H1 (cell line): ENCODE measurements at regions not wholly inside any gene's neighbourhood (a gene's known extent, or its start where the extent isn't known, plus 50 kb on each side); places are given as distances from the start of the nearest gene placed in this dataset.
"Not testable (repeated sequence)": the region's sequence is repeated elsewhere in the genome, so short reads cannot be mapped to it uniquely, and the experiment has no call there.

Source experiments
- CTCF ChIA-PET: fragments of 300-600 bp; sonication (Branson Sonifier 250); formaldehyde crosslinking; loops from one replicate; lab custom pipeline; 2021; ENCODE audit not compliant: partially characterized antibody; lab: Charles Lee
- POLR2A ChIA-PET: fragments of 300-600 bp; sonication (Branson Sonifier 250); formaldehyde crosslinking; loops from one replicate; lab custom pipeline; 2021; ENCODE audit warnings: inconsistent platforms; ENCODE audit not compliant: partially characterized antibody; lab: Charles Lee
- DNase-seq, 2 experiments: peaks; one replicate each; pipeline versions ENCODE4 v3.0.0 to v3.0.0-alpha.2; 2010 to 2022; ENCODE audit warnings: low spot score in 2 of 2, low read depth in 1 of 2, mixed read lengths in 1 of 2
- FAIRE-seq: peaks from 2 replicates; lab custom pipeline; 2011; peaks lifted over from hg19 to GRCh38; lab: Jason Lieb, UNC
- H2AFZ ChIP-seq: 2 replicates; pipeline ENCODE4 v1.8.1; 2012; ENCODE audit warnings: low read length, inconsistent platforms
- H2AK5ac ChIP-seq: 2 replicates; pipeline ENCODE4 v1.6.1; 2013; ENCODE audit warnings: low read depth, low read length
- H2BK120ac ChIP-seq: replicated peaks from 2 replicates; pipeline ENCODE3; 2013; ENCODE audit warnings: low read depth, low read length, inconsistent platforms
- H2BK12ac ChIP-seq: 2 replicates; pipeline ENCODE4 v1.6.1; 2013; ENCODE audit warnings: low read depth, low read length
- H2BK15ac ChIP-seq: 2 replicates; pipeline ENCODE4 v1.6.1; 2013; ENCODE audit warnings: low read length
- H2BK20ac ChIP-seq: 2 replicates; pipeline ENCODE4 v1.6.1; 2013; ENCODE audit warnings: low read length
- H2BK5ac ChIP-seq: 2 replicates; pipeline ENCODE4 v1.6.1; 2013; ENCODE audit warnings: low read depth, low read length
- H3K14ac ChIP-seq: 2 replicates; pipeline ENCODE4 v1.6.1; 2013; ENCODE audit warnings: inconsistent platforms; ENCODE audit not compliant: insufficient read length
- H3K18ac ChIP-seq: 2 replicates; pipeline ENCODE4 v1.6.1; 2013; ENCODE audit warnings: low read length; ENCODE audit errors: extremely low read depth
- H3K23ac ChIP-seq: 2 replicates; pipeline ENCODE4 v1.6.1; 2013; ENCODE audit warnings: inconsistent platforms; ENCODE audit not compliant: insufficient read length
- H3K23me2 ChIP-seq: 2 replicates; pipeline ENCODE4 v1.6.1; 2013; ENCODE audit warnings: low read depth, low read length
- H3K27ac ChIP-seq: 2 replicates; pipeline ENCODE4 v1.6.1; 2011; ENCODE audit warnings: low read depth, low read length, inconsistent platforms
- H3K27me3 ChIP-seq, 4 experiments: replicated peaks in 1 of 4; 1 replicate in 1 of 4; 2 replicates in 3 of 4; pipeline versions ENCODE4 v1.6.1 to v1.8.1; 2011 to 2013; ENCODE audit warnings: low read length in 3 of 4, mild to moderate bottlenecking in 3 of 4, inconsistent platforms in 2 of 4, mixed read lengths in 2 of 4, moderate library complexity in 1 of 4; ENCODE audit not compliant: control insufficient read depth in 3 of 4, insufficient read depth in 3 of 4; ENCODE audit errors: extremely low read depth in 1 of 4
- H3K36me3 ChIP-seq, 4 experiments: 2 replicates each; pipeline versions ENCODE4 v1.6.1 to v1.8.1; 2011 to 2013; ENCODE audit warnings: mild to moderate bottlenecking in 4 of 4, low read length in 3 of 4, moderate library complexity in 2 of 4, control low read depth in 1 of 4, inconsistent platforms in 1 of 4; ENCODE audit not compliant: insufficient read depth in 4 of 4, control insufficient read depth in 2 of 4
- H3K4ac ChIP-seq: replicated peaks from 2 replicates; pipeline ENCODE3; 2013; ENCODE audit warnings: low read length, low read depth, mixed read lengths, inconsistent platforms; ENCODE audit not compliant: insufficient read length
- H3K4me1 ChIP-seq, 4 experiments: replicated peaks in 1 of 4; 1 replicate in 1 of 4; 2 replicates in 3 of 4; pipeline versions ENCODE4 v1.6.1 to v1.8.1; 2011 to 2013; ENCODE audit warnings: low read length in 3 of 4, inconsistent platforms in 2 of 4, mixed read lengths in 1 of 4; ENCODE audit not compliant: insufficient read depth in 4 of 4, control insufficient read depth in 3 of 4
- H3K4me2 ChIP-seq, 2 experiments: 2 replicates each; pipeline versions ENCODE4 v1.6.1 to v1.8.1; 2011 to 2013; ENCODE audit warnings: low read depth in 2 of 2, low read length in 2 of 2, control low read depth in 1 of 2, inconsistent platforms in 1 of 2, mild to moderate bottlenecking in 1 of 2; ENCODE audit not compliant: insufficient read depth in 1 of 2
- H3K4me3 ChIP-seq, 4 experiments: fragments of 200-600, 300-600 bp in 1 of 4; sonication (generic), shearing (Covaris generic), sonication (Bioruptor Twin) in 1 of 4; 2 replicates each; pipeline versions ENCODE4 v1.5.1 to v1.8.1; 2011 to 2016; ENCODE audit warnings: low read length in 4 of 4, low read depth in 3 of 4, control low read depth in 2 of 4, inconsistent platforms in 2 of 4, mild to moderate bottlenecking in 2 of 4, mixed read lengths in 1 of 4, moderate library complexity in 1 of 4; ENCODE audit not compliant: insufficient read depth in 2 of 4; ENCODE audit errors: extremely low read depth in 1 of 4
- H3K56ac ChIP-seq: replicated peaks from 2 replicates; pipeline ENCODE3; 2013; ENCODE audit warnings: low read depth, mild to moderate bottlenecking, mixed read lengths, low read length, inconsistent platforms; ENCODE audit not compliant: insufficient read length
- H3K79me1 ChIP-seq: 2 replicates; pipeline ENCODE4 v1.6.1; 2013; ENCODE audit warnings: low read depth, low read length, control low read depth
- H3K79me2 ChIP-seq, 2 experiments: 2 replicates each; pipeline versions ENCODE4 v1.6.1 to v1.8.1; 2012 to 2013; ENCODE audit warnings: low read length in 2 of 2, mild to moderate bottlenecking in 2 of 2, inconsistent platforms in 1 of 2; ENCODE audit not compliant: insufficient read depth in 2 of 2, control insufficient read depth in 1 of 2
- H3K9ac ChIP-seq, 4 experiments: replicated peaks in 1 of 4; 1 replicate in 1 of 4; 2 replicates in 3 of 4; pipeline versions ENCODE4 v1.6.1 to v1.8.1; 2011 to 2013; ENCODE audit warnings: low read depth in 3 of 4, low read length in 3 of 4, control low read depth in 2 of 4, mild to moderate bottlenecking in 2 of 4, moderate library complexity in 2 of 4, inconsistent platforms in 1 of 4; ENCODE audit errors: extremely low read depth in 1 of 4
- H3K9me3 ChIP-seq, 2 experiments: 2 replicates each; pipeline versions ENCODE4 v1.6.1 to v1.8.1; 2012 to 2013; ENCODE audit warnings: mild to moderate bottlenecking in 2 of 2, moderate library complexity in 2 of 2, control low read depth in 1 of 2, inconsistent platforms in 1 of 2, low read depth in 1 of 2, low read length in 1 of 2, mixed read lengths in 1 of 2; ENCODE audit not compliant: insufficient read depth in 2 of 2
- H4K20me1 ChIP-seq, 2 experiments: replicated peaks in 1 of 2; 2 replicates each; pipeline versions ENCODE3 to v1.8.1; 2011 to 2013; ENCODE audit warnings: inconsistent platforms in 2 of 2, low read length in 2 of 2, mild to moderate bottlenecking in 1 of 2; ENCODE audit not compliant: insufficient read depth in 2 of 2, control insufficient read depth in 1 of 2
- H4K5ac ChIP-seq: 2 replicates; pipeline ENCODE4 v1.6.1; 2013; ENCODE audit warnings: low read length, low read depth, mixed read lengths, inconsistent platforms; ENCODE audit not compliant: insufficient read length
- H4K8ac ChIP-seq: 2 replicates; pipeline ENCODE4 v1.8.0; 2013; ENCODE audit warnings: mild to moderate bottlenecking, moderate library complexity, low read length, inconsistent platforms; ENCODE audit not compliant: insufficient read depth; ENCODE audit errors: extremely low read depth
- H4K91ac ChIP-seq: replicated peaks from 2 replicates; pipeline ENCODE3; 2013; ENCODE audit warnings: low read length, mixed read lengths, inconsistent platforms; ENCODE audit not compliant: insufficient read length
- WGBS, 2 experiments: shearing (Covaris generic) in 1 of 2; methylation state at CpG; one replicate each; pipeline versions ENCODE4 v1.1.6 to v1.1.7; 2013 to 2015; ENCODE audit warnings: low lambda C conversion rate in 2 of 2, mixed read lengths in 2 of 2, inconsistent platforms in 1 of 2, low coverage in 1 of 2, missing lambda C conversion rate in 1 of 2; ENCODE audit not compliant: insufficient replicate concordance in 2 of 2, insufficient coverage in 1 of 2, insufficient read length in 1 of 2; ENCODE audit errors: extremely low coverage in 1 of 2, missing lambda C conversion rate in 1 of 2; 5-methylcytosine and 5-hydroxymethylcytosine counted together

GRCh38 chr6:27549241-27549598, 76.3 kb upstream of the ZNF184 start:
- H2BK120ac ChIP-seq, H2AFZ ChIP-seq, H2BK15ac ChIP-seq, H4K91ac ChIP-seq, H3K9ac ChIP-seq, H3K4me3 ChIP-seq, H3K27me3 ChIP-seq, H3K9me3 ChIP-seq, H3K79me1 ChIP-seq, H2AK5ac ChIP-seq, H3K36me3 ChIP-seq, H3K4me2 ChIP-seq, H2BK5ac ChIP-seq, H4K8ac ChIP-seq, H2BK20ac ChIP-seq, H3K4ac ChIP-seq, H4K20me1 ChIP-seq, POLR2A ChIA-PET, H3K56ac ChIP-seq, FAIRE-seq, H3K23me2 ChIP-seq, H3K23ac ChIP-seq, H3K79me2 ChIP-seq, H3K4me1 ChIP-seq, H2BK12ac ChIP-seq, H3K27ac ChIP-seq, DNase-seq, H3K14ac ChIP-seq, H4K5ac ChIP-seq, H3K18ac ChIP-seq: not testable (repeated sequence)
- CTCF ChIA-PET: interaction anchor here (1.2 kb wide), 1 partner anchor 14 kb away, joined by 3 read pairs; no protein-coding TSS in a partner anchor
- WGBS, 2 experiments: 87% methylated on average over 13 of the region's 14 CpGs; no CpG with 5 or more reads in 1 of the 2 experiments
